CD14-positive monocyte (primary cell): ENCODE measurements at regions not wholly inside any gene's neighbourhood (a gene's known extent, or its start where the extent isn't known, plus 50 kb on each side); places are given as distances from the start of the nearest gene placed in this dataset.

Source experiments
- DNase-seq, 3 donors: peaks; one replicate each; pipeline ENCODE4 v3.0.0-alpha.2; 2011 to 2022
- H2AFZ ChIP-seq: 2 replicates; pipeline ENCODE4 v1.6.0; 2012; ENCODE audit warnings: mild to moderate bottlenecking, low read depth, low read length, inconsistent platforms; ENCODE audit not compliant: insufficient read depth, poor library complexity, severe bottlenecking
- H3K27ac ChIP-seq, 2 donors: 1 replicate in 1 of 2; 2 replicates in 1 of 2; pipeline ENCODE4 v1.5.1; 2012 to 2013; ENCODE audit warnings: low read length in 2 of 2, control low read depth in 1 of 2, inconsistent platforms in 1 of 2, low read depth in 1 of 2, mild to moderate bottlenecking in 1 of 2
- H3K27me3 ChIP-seq, 2 donors: one replicate each; pipeline versions ENCODE4 v1.6.0 to v1.6.1; 2011 to 2013; ENCODE audit warnings: low read length in 2 of 2; ENCODE audit not compliant: control insufficient read depth in 2 of 2, insufficient read depth in 2 of 2
- H3K36me3 ChIP-seq, 2 donors: replicated peaks in 1 of 2; 1 replicate in 1 of 2; 2 replicates in 1 of 2; pipeline versions ENCODE4 v1.5.1 to v1.6.1; 2012 to 2013; ENCODE audit warnings: low read length in 2 of 2, control low read depth in 1 of 2, inconsistent platforms in 1 of 2, mild to moderate bottlenecking in 1 of 2; ENCODE audit not compliant: insufficient read depth in 2 of 2, control insufficient read depth in 1 of 2
- H3K4me1 ChIP-seq, 2 donors: 1 replicate in 1 of 2; 2 replicates in 1 of 2; pipeline versions ENCODE4 v1.5.1 to v1.6.1; 2012 to 2013; ENCODE audit warnings: low read length in 2 of 2, control low read depth in 1 of 2, inconsistent platforms in 1 of 2, mild to moderate bottlenecking in 1 of 2, moderate library complexity in 1 of 2; ENCODE audit not compliant: insufficient read depth in 2 of 2, control insufficient read depth in 1 of 2
- H3K4me2 ChIP-seq: replicated peaks from 2 replicates; pipeline ENCODE3; 2012; ENCODE audit warnings: low read length, moderate library complexity, mild to moderate bottlenecking; ENCODE audit not compliant: poor library complexity, severe bottlenecking; ENCODE audit errors: extremely low read depth
- H3K4me3 ChIP-seq, 3 experiments: fragments of 200-600 bp in 1 of 3; sonication (generic) in 1 of 3; replicated peaks in 1 of 3; 1 replicate in 2 of 3; 2 replicates in 1 of 3; pipeline ENCODE4 v1.5.1; 2011 to 2013; ENCODE audit warnings: low read length in 3 of 3, mild to moderate bottlenecking in 3 of 3, control low read depth in 2 of 3, low read depth in 2 of 3, inconsistent platforms in 1 of 3, moderate library complexity in 1 of 3
- H3K79me2 ChIP-seq: 2 replicates; pipeline ENCODE4 v1.6.0; 2012; ENCODE audit warnings: mild to moderate bottlenecking, control low read depth, inconsistent platforms, low read length, moderate library complexity; ENCODE audit not compliant: insufficient read depth
- H3K9ac ChIP-seq: 2 replicates; pipeline ENCODE4 v1.6.0; 2017; ENCODE audit warnings: low read length, mild to moderate bottlenecking; ENCODE audit not compliant: insufficient read depth, poor library complexity, severe bottlenecking
- H3K9me3 ChIP-seq, 2 donors: replicated peaks in 1 of 2; 1 replicate in 1 of 2; 2 replicates in 1 of 2; pipeline versions ENCODE4 v1.5.1 to v1.6.1; 2012 to 2013; ENCODE audit warnings: low read length in 2 of 2, control low read depth in 1 of 2; ENCODE audit not compliant: control insufficient read depth in 1 of 2, insufficient read depth in 1 of 2
- H4K20me1 ChIP-seq: 2 replicates; pipeline ENCODE4 v1.6.0; 2012; ENCODE audit warnings: mild to moderate bottlenecking, low read length, control low read depth, moderate library complexity; ENCODE audit not compliant: insufficient read depth
- H3K27ac Mint-ChIP-seq, 7 donors: one replicate each; pipeline ENCODE4 v1.8.0; 2020; ENCODE audit warnings: mild to moderate bottlenecking in 7 of 7, mixed read lengths in 7 of 7, moderate library complexity in 6 of 7, inconsistent platforms in 2 of 7
- H3K27me3 Mint-ChIP-seq, 3 donors: one replicate each; pipeline ENCODE4 v1.8.0; 2021 to 2022; ENCODE audit warnings: low read depth in 3 of 3, mild to moderate bottlenecking in 3 of 3, mixed read lengths in 3 of 3, moderate library complexity in 3 of 3, inconsistent platforms in 1 of 3
- H3K36me3 Mint-ChIP-seq, 2 donors: one replicate each; pipeline ENCODE4 v1.8.0; 2020; ENCODE audit warnings: mixed read lengths in 2 of 2, inconsistent platforms in 1 of 2, mild to moderate bottlenecking in 1 of 2
- H3K4me1 Mint-ChIP-seq: one replicate; pipeline ENCODE4 v1.8.0; 2020; ENCODE audit warnings: mild to moderate bottlenecking, mixed read lengths
- H3K4me3 Mint-ChIP-seq, 2 donors: one replicate each; pipeline ENCODE4 v1.8.0; 2020; ENCODE audit warnings: mild to moderate bottlenecking in 2 of 2, mixed read lengths in 2 of 2, moderate library complexity in 1 of 2
- H3K9me3 Mint-ChIP-seq, 7 donors: one replicate each; pipeline ENCODE4 v1.8.0; 2020 to 2022; ENCODE audit warnings: mixed read lengths in 7 of 7, mild to moderate bottlenecking in 6 of 7, moderate library complexity in 6 of 7, inconsistent platforms in 2 of 7
- WGBS: methylation state at CpG from one replicate; pipeline ENCODE4 v1.1.5; 2013; ENCODE audit warnings: missing lambda C conversion rate; ENCODE audit not compliant: insufficient coverage; 5-methylcytosine and 5-hydroxymethylcytosine counted together
- intact Hi-C, 2 donors: fragments of 100-400 bp; cut with micrococcal nuclease; formaldehyde crosslinking; loops; one replicate each; pipeline versions ENCODE4 v1.15.0 to v1.15.1; 2023
- TF ChIP-seq, protein P1 (sequence below): fragments of 200-600 bp; IDR thresholded peaks from one replicate; pipeline ENCODE4 v1.8.0; 2022; ENCODE audit warnings: antibody characterized with exemption, mild to moderate bottlenecking

DNA sequence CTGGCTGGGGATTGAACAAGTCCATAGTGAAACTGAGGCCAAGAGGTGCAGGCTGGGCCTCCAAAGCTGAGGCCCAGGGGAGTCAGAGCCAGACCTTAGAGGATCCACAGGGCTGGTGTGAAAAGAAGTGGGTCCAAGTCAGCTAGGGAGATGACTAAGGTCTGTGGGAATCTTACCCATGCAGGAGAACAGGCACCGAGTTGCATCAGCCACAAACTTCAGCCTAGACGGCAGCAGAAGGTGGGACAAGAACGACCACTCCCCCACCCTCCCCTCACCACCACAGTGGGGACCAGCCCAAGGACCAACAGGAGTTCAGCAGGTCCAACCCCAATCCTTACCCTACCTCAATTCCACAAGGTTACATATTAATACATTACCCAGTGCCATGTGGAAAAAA, 282.3 kb downstream of the TTLL7 start:
- intact Hi-C loops = no loop called here
- Histone ChIP-seq H4K20me1 (no peaks in the 10 kb centered on the region), H3K79me2 (no peaks in the 10 kb centered on the region), H3K27ac (no peak overlapping the region), H3K36me3 (no peaks in the 10 kb centered on the region), H3K4me1 (no peaks in the 10 kb centered on the region), H3K9me3 (peaks cover 0 to 3% of the 10 kb centered on the region in 2 donors), H3K27me3 (no peaks in the 10 kb centered on the region), H3K4me2 (no peak overlapping the region), H3K4me3 (no peak overlapping the region), H3K9ac (no peak overlapping the region), H2AFZ (no peak overlapping the region)
- no peaks in the 10 kb centered on the region for H3K4me1 Mint-ChIP-seq
- no peak overlapping the region for H3K4me3 Mint-ChIP-seq
- DNase-seq = no peak
- no peak overlapping the region for H3K27ac Mint-ChIP-seq
- H3K9me3 Mint-ChIP-seq = peaks cover 0 to 8% (median 3%) of the 10 kb centered on the region in 7 donors
- TF ChIP-seq, protein P1, sequence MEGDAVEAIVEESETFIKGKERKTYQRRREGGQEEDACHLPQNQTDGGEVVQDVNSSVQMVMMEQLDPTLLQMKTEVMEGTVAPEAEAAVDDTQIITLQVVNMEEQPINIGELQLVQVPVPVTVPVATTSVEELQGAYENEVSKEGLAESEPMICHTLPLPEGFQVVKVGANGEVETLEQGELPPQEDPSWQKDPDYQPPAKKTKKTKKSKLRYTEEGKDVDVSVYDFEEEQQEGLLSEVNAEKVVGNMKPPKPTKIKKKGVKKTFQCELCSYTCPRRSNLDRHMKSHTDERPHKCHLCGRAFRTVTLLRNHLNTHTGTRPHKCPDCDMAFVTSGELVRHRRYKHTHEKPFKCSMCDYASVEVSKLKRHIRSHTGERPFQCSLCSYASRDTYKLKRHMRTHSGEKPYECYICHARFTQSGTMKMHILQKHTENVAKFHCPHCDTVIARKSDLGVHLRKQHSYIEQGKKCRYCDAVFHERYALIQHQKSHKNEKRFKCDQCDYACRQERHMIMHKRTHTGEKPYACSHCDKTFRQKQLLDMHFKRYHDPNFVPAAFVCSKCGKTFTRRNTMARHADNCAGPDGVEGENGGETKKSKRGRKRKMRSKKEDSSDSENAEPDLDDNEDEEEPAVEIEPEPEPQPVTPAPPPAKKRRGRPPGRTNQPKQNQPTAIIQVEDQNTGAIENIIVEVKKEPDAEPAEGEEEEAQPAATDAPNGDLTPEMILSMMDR = no peak
- 90% methylated on average over 3 of the region's 3 CpGs for WGBS
- peaks cover 0 to 2% (median 0%) of the 10 kb centered on the region in 3 donors for H3K27me3 Mint-ChIP-seq
- no peaks in the 10 kb centered on the region for H3K36me3 Mint-ChIP-seq

DNA sequence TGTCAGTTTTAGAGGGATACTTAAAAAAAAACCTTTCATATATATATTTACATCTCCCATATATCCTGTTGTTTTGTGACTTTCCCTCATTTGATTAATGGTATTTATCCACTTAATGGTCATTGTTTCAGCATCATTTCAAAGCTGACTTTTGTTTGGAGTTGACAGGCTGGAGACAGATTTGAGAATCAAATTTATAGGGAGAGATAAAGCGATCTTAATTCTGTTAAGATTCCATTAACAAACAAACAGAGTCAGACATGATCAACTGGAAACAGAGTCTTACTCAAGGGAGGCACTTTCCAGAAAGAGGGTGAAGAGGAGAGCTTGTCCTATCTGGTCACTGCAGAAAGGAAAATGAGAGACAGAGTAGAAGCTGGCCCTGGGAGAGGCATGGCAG, 283.4 kb downstream of the TTLL7 start:
- no peak overlapping the region for H2AFZ ChIP-seq
- no peaks in the 10 kb centered on the region for H3K79me2 ChIP-seq
- Mint-ChIP-seq H3K4me1 (no peaks in the 10 kb centered on the region), H3K9me3 (peaks cover 0 to 8% (median 4%) of the 10 kb centered on the region in 7 donors), H3K27ac (no peak overlapping the region), H3K4me3 (no peak overlapping the region), H3K36me3 (no peaks in the 10 kb centered on the region), H3K27me3 (peaks cover 0 to 2% (median 0%) of the 10 kb centered on the region in 3 donors)
- no peaks in the 10 kb centered on the region for H3K27me3 ChIP-seq
- TF ChIP-seq, protein P1 = no peak
- intact Hi-C loops = no loop called here
- no peak for DNase-seq
- WGBS = no CpG with 5 or more reads among the region's 1 CpG
- H4K20me1 ChIP-seq = no peaks in the 10 kb centered on the region
- H3K4me3 ChIP-seq = no peak overlapping the region
- H3K36me3 ChIP-seq = no peaks in the 10 kb centered on the region
- H3K9me3 ChIP-seq = peaks cover 0 to 2% of the 10 kb centered on the region in 2 donors
- H3K4me2 ChIP-seq = no peak overlapping the region
- no peaks in the 10 kb centered on the region for H3K4me1 ChIP-seq
- H3K27ac ChIP-seq = no peak overlapping the region
- no peak overlapping the region for H3K9ac ChIP-seq
